Lower leg skin (tissue), 4 donors: ENCODE measurements at regions not wholly inside any gene's neighbourhood (a gene's known extent, or its start where the extent isn't known, plus 50 kb on each side); places are given as distances from the start of the nearest gene placed in this dataset.

Experiments
- DNase-seq, 2 donors: peaks; one replicate each; pipeline ENCODE4 v3.0.0-alpha.2; 2019; ENCODE audit warnings: low spot score in 2 of 2
- H3K4me3 ChIP-seq: fragments of 200-600 bp; sonication (generic); 2 replicates; pipeline ENCODE4 v1.5.1; 2017; ENCODE audit warnings: mild to moderate bottlenecking, low read depth; ENCODE audit not compliant: poor library complexity, severe bottlenecking
- CTCF ChIP-seq, 3 donors: fragments of 450-650 bp; IDR thresholded peaks; one replicate each; pipeline ENCODE4 v1.5.1; 2016; ENCODE audit warnings: antibody characterized with exemption in 3 of 3, mild to moderate bottlenecking in 3 of 3, moderate library complexity in 2 of 3
- POLR2A ChIP-seq, 2 donors: fragments of 450-650 bp; IDR thresholded peaks; one replicate each; pipeline ENCODE4 v1.6.1; 2016 to 2017; ENCODE audit warnings: antibody characterized with exemption in 2 of 2, mild to moderate bottlenecking in 1 of 2, moderate library complexity in 1 of 2
- WGBS, 2 donors: methylation state at CpG; one replicate each; pipeline ENCODE4 v1.1.5; 2018; 5-methylcytosine and 5-hydroxymethylcytosine counted together
- intact Hi-C: fragments of 100-400 bp; cut with DNase I; formaldehyde crosslinking; loops from one replicate; pipeline ENCODE4 v1.15.0; 2023; ENCODE audit warnings: low total_unique reads

DNA sequence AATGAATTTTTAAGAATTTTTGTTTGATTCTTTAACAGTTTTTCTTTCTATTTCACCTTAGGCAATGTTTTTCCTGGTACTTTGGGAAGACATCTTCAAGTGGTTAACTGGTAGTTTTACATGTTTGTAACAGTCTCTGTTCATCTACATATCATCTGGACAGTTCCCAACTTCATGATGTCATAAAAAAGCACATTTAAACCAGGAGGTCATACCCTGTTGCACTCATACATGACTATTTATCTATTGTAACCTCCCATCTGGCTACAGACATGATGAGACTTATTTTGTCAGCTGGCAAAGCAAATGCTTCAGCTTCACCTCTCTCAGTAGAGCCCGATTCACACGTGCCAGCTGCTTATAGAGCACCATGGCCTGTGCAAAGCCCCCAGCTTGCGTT lies 99.8 kb upstream of the YPEL5 start:
- no peak for TF ChIP-seq POLR2A (IDR thresholded peaks at IDR 0.05)
- no peak for TF ChIP-seq CTCF (IDR thresholded peaks at IDR 0.05)
- no peak for DNase-seq
- no peak overlapping the region for H3K4me3 ChIP-seq
- intact Hi-C loops: no loop called here
- 49 to 65% methylated on average over 3 of the region's 3 CpGs for WGBS, 2 donors

DNA sequence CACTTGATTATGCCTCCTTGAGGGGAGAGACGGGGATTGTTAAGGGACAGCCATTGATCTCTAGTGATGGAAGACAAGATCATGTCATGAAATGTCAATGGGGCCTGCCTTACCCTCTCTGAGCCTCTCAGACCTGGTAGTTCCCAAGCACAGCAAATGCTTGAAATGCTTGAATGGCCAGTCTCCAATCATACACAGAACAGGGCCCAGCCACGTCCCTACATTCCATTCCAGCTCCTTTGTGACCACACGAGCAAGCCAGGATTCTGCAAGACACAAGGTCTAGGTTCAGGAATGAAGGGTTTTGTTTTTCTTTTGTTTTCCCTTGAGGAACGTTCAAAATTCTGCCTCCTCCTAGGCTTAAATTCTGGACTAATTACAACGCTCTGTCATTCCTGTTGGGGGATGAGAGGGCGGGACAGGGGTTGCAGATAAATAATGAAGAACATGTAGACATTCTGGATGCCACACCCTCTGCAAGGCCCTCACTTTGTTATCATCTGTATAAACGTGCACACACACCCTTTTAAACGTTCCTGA lies 98.1 kb upstream of the YPEL5 start:
- TF ChIP-seq CTCF (IDR thresholded peaks at IDR 0.05): no peak
- no peak for TF ChIP-seq POLR2A (IDR thresholded peaks at IDR 0.05)
- 54 to 57% methylated on average over 8 of the region's 8 CpGs for WGBS, 2 donors
- intact Hi-C loops: no loop called here
- no peak overlapping the region for H3K4me3 ChIP-seq
- no peak for DNase-seq

- no peak overlapping the region for H3K4me3 ChIP-seq
- WGBS, 2 donors: 57 to 83% methylated on average over 2 of the region's 2 CpGs
- intact Hi-C loops: no loop called here
- DNase-seq: no peak
- TF ChIP-seq POLR2A (IDR thresholded peaks at IDR 0.05) (no peak), CTCF (IDR thresholded peaks at IDR 0.05) (no peak)
Measured at GRCh38 chr2:30055548-30055947, 91.3 kb upstream of the YPEL5 start.

GRCh38 chr2:30060562-30060961 lies 86.2 kb upstream of the YPEL5 start:
- TF ChIP-seq POLR2A (IDR thresholded peaks at IDR 0.05) (no peak), CTCF (IDR thresholded peaks at IDR 0.05) (no peak)
- no peak overlapping the region for H3K4me3 ChIP-seq
- intact Hi-C loops: no loop called here
- 82 to 83% methylated on average over 5 of the region's 5 CpGs for WGBS, 2 donors
- DNase-seq: no peak

DNA sequence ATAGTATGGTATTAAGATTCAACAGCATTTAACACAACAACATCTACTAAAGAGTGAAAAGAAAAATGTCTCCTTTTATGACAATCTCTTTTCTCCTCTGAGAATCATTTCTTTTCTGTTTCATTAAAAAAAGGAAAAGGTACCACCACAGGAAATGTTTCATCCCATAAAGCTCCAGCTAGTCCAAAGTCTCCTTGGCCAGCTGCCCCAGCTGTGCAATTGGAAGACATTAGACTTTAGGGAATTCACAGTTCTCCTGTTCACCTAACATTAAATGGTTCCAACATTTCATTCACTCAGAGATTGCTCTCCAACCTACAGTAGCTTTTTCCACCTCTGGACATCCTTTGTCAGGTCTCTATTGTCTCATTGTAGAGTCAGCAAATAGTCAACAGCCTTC lies 78.7 kb upstream of the YPEL5 start:
- no peak for DNase-seq
- intact Hi-C loops: no loop called here
- TF ChIP-seq POLR2A (IDR thresholded peaks at IDR 0.05) (no peak), CTCF (IDR thresholded peaks at IDR 0.05) (no peak)
- no peak overlapping the region for H3K4me3 ChIP-seq

DNA sequence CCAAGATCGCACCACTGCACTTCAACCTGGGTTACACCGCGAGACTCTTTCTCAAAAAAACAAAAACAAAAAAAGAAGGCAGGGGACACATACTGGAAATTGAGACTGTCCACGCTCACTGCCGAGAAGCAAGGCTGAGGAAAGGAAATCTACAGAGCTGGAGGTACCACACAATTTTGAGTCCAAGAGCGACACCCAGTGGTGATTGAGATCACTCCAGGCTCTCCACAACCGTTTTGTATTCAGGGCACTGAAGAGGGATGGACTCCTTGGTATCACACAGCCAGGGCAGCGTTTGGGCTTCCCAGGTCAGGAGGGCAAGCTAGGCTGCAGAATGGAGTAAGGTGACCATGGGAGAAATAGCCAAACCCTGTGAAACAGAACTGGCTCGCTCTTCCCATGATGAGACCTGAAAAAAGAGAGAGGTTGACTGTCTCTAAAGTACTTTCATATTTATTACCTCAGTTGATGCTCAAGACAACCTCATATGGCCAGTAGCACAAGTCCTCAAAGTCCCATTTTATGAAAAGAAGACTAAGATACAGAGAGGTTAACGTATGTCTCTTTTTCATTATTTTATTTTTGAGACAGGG lies 74.5 kb upstream of the YPEL5 start:
- intact Hi-C loops: loop anchor here (5.0 kb wide), 1 partner anchor 150 kb away; the partner anchor contains the start of gene ALK
- H3K4me3 ChIP-seq: no peak overlapping the region
- TF ChIP-seq CTCF (IDR thresholded peaks at IDR 0.05) (no peak), POLR2A (IDR thresholded peaks at IDR 0.05) (no peak)
- DNase-seq: peak in 1 of 2 donors; percentile 48
- WGBS, 2 donors: 24 to 30% methylated on average over 10 of the region's 10 CpGs
